PFSK-1 (cell line): ENCODE measurements at regions not wholly inside any gene's neighbourhood (a gene's known extent, or its start where the extent isn't known, plus 50 kb on each side); places are given as distances from the start of the nearest gene placed in this dataset.

Experiments
- FOXP2 ChIP-seq: optimal IDR thresholded peaks from 2 replicates; pipeline ENCODE3; 2011; ENCODE audit warnings: borderline replicate concordance, control low read depth, inconsistent platforms; ENCODE audit not compliant: insufficient read depth; ENCODE audit errors: extremely low read length, extremely low read depth
- POLR2AphosphoS5 ChIP-seq: IDR thresholded peaks from 2 replicates; pipeline ENCODE4 v1.6.1; 2012; ENCODE audit warnings: low read depth, mild to moderate bottlenecking, control low read depth, low read length, moderate library complexity
- SIN3A ChIP-seq: IDR thresholded peaks from 2 replicates; pipeline ENCODE4 v1.6.1; 2012; ENCODE audit warnings: mild to moderate bottlenecking, low read length, moderate library complexity, borderline replicate concordance; ENCODE audit not compliant: insufficient read depth
- TAF1 ChIP-seq: IDR thresholded peaks from 2 replicates; pipeline ENCODE4 v1.6.1; 2012; ENCODE audit warnings: low read length, control low read depth, borderline replicate concordance; ENCODE audit not compliant: insufficient read depth
- TF ChIP-seq, protein P1 (sequence below), 2 experiments: IDR thresholded peaks; 2 replicates each; pipeline versions ENCODE4 v1.6.1 to v1.8.0; 2011 to 2012; ENCODE audit warnings: low read depth in 2 of 2, low read length in 2 of 2, control low read depth in 1 of 2, inconsistent platforms in 1 of 2, mild to moderate bottlenecking in 1 of 2, moderate library complexity in 1 of 2; ENCODE audit not compliant: insufficient read depth in 1 of 2

- TF ChIP-seq POLR2AphosphoS5: no peak
- TF ChIP-seq SIN3A: no peak
- TF ChIP-seq, protein P1, sequence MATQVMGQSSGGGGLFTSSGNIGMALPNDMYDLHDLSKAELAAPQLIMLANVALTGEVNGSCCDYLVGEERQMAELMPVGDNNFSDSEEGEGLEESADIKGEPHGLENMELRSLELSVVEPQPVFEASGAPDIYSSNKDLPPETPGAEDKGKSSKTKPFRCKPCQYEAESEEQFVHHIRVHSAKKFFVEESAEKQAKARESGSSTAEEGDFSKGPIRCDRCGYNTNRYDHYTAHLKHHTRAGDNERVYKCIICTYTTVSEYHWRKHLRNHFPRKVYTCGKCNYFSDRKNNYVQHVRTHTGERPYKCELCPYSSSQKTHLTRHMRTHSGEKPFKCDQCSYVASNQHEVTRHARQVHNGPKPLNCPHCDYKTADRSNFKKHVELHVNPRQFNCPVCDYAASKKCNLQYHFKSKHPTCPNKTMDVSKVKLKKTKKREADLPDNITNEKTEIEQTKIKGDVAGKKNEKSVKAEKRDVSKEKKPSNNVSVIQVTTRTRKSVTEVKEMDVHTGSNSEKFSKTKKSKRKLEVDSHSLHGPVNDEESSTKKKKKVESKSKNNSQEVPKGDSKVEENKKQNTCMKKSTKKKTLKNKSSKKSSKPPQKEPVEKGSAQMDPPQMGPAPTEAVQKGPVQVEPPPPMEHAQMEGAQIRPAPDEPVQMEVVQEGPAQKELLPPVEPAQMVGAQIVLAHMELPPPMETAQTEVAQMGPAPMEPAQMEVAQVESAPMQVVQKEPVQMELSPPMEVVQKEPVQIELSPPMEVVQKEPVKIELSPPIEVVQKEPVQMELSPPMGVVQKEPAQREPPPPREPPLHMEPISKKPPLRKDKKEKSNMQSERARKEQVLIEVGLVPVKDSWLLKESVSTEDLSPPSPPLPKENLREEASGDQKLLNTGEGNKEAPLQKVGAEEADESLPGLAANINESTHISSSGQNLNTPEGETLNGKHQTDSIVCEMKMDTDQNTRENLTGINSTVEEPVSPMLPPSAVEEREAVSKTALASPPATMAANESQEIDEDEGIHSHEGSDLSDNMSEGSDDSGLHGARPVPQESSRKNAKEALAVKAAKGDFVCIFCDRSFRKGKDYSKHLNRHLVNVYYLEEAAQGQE (IDR thresholded peaks at IDR 0.05; ENCODE audit: insufficient read depth in 1 of 2, low read depth in 2 of 2, low read length in 2 of 2): no peak
- TF ChIP-seq FOXP2: no peak
- no peak for TF ChIP-seq TAF1
These were observed 88.7 kb upstream of the IRF2BP2 start for GRCh38 chr1:234698686-234699085.

GRCh38 chr1:234697741-234698140 lies 87.8 kb upstream of the IRF2BP2 start:
- TF ChIP-seq POLR2AphosphoS5 (no peak), SIN3A (no peak), FOXP2 (no peak), TAF1 (no peak)
- TF ChIP-seq, protein P1 (IDR thresholded peaks at IDR 0.05; ENCODE audit: insufficient read depth in 1 of 2, low read depth in 2 of 2, low read length in 2 of 2): no peak

GRCh38 chr1:234697015-234697414 lies 87.0 kb upstream of the IRF2BP2 start:
- no peak for TF ChIP-seq TAF1
- TF ChIP-seq FOXP2: no peak
- TF ChIP-seq, protein P1 (IDR thresholded peaks at IDR 0.05; ENCODE audit: insufficient read depth in 1 of 2, low read depth in 2 of 2, low read length in 2 of 2): no peak
- TF ChIP-seq SIN3A: no peak
- TF ChIP-seq POLR2AphosphoS5: no peak

DNA sequence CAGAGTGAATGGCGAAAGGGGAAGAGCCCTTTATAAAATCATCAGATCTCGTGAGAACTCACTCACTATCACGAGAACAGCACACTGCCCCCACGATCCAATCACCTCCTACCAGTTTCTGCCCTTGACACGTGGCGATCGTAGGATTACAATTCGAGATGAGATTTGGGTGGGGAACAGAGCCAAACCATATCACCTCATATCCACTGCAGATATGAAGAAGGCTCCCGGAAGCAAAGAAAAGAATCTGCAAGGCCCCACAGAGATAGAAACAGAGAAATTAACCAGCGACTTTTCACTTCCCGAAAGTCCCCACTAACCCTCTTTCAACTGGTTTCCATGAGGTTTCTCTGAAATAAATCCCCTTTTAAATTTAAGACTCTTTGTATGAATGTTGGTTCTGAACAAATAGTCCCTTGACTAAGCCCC lies 86.2 kb upstream of the IRF2BP2 start:
- TF ChIP-seq, protein P1 (IDR thresholded peaks at IDR 0.05; ENCODE audit: insufficient read depth in 1 of 2, low read depth in 2 of 2, low read length in 2 of 2): no peak
- TF ChIP-seq POLR2AphosphoS5 (no peak), TAF1 (no peak), FOXP2 (no peak), SIN3A (no peak)

DNA sequence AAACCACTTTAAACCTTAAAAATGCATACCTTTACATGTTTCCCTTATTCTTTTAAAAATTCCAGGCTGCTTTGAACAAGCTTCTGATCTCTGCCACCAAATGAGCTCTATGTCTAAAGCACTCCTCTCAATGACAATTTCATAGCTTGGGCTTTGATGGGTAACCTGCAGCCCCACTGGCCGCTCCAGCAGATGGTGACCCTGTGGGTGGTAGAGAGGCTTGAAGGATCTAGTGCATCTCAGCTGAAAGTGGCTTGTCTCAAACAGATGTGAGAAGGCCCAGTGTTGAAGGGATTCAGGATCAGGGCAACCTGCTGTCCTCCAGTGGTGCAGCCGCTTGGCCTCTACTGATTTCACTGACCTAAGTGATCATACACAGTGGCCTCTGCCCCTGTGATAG lies 84.7 kb upstream of the IRF2BP2 start:
- TF ChIP-seq POLR2AphosphoS5 (no peak), SIN3A (no peak), TAF1 (no peak), FOXP2 (no peak)
- TF ChIP-seq, protein P1 (IDR thresholded peaks at IDR 0.05; ENCODE audit: insufficient read depth in 1 of 2, low read depth in 2 of 2, low read length in 2 of 2): no peak
